OCI-LY7 (cell line): ENCODE measurements at regions not wholly inside any gene's neighbourhood (a gene's known extent, or its start where the extent isn't known, plus 50 kb on each side); places are given as distances from the start of the nearest gene placed in this dataset.

Experiments
- BruUV-seq: library from RNA; stranded (reverse); fragments of 400-500 nt; replicated peaks from 2 replicates; lab custom pipeline; 2021; lab: Mats Ljungman, UMichigan
- CTCF ChIA-PET: fragments of 300-600 bp; sonication (Branson Sonifier 250); formaldehyde crosslinking; loops from one replicate; lab custom pipeline; 2022; ENCODE audit warnings: antibody characterized with exemption; ENCODE audit not compliant: unreplicated experiment; lab: Charles Lee
- POLR2A ChIA-PET: fragments of 300-600 bp; sonication (Branson Sonifier 250); formaldehyde crosslinking; loops from one replicate; lab custom pipeline; 2022; ENCODE audit warnings: antibody characterized with exemption; lab: Charles Lee
- DNase-seq: peaks from one replicate; pipeline ENCODE4 v3.0.0-alpha.2; 2015; ENCODE audit warnings: low spot score
- H2AFZ ChIP-seq: fragments of 200-600 bp; sonication (generic), shearing (Covaris generic); 2 replicates; pipeline ENCODE4 v1.6.1; 2014; ENCODE audit warnings: mild to moderate bottlenecking, antibody characterized with exemption, low read length, moderate library complexity
- H3K27ac ChIP-seq: fragments of 200-600 bp; sonication (generic); 2 replicates; pipeline ENCODE4 v1.5.1; 2014; ENCODE audit warnings: mixed run types, low read depth, mild to moderate bottlenecking, moderate library complexity, low read length, inconsistent platforms; ENCODE audit not compliant: poor library complexity, severe bottlenecking
- H3K36me3 ChIP-seq: fragments of 200-600 bp; sonication (generic); 2 replicates; pipeline ENCODE4 v1.6.1; 2014; ENCODE audit warnings: mild to moderate bottlenecking, antibody characterized with exemption, low read length, moderate library complexity, mixed read lengths; ENCODE audit not compliant: insufficient read depth
- H3K4me1 ChIP-seq: fragments of 200-600 bp; sonication (generic); 2 replicates; pipeline ENCODE4 v1.5.1; 2014; ENCODE audit warnings: mild to moderate bottlenecking, low read length; ENCODE audit not compliant: insufficient read depth, poor library complexity, severe bottlenecking
- H3K4me2 ChIP-seq: fragments of 200-600 bp; sonication (generic); 2 replicates; pipeline ENCODE4 v1.6.1; 2014; ENCODE audit warnings: mild to moderate bottlenecking, low read length
- H3K4me3 ChIP-seq: fragments of 200-600 bp; sonication (generic); 2 replicates; pipeline ENCODE4 v1.5.1; 2014; ENCODE audit warnings: mild to moderate bottlenecking, low read depth, low read length; ENCODE audit not compliant: poor library complexity, severe bottlenecking
- H3K79me2 ChIP-seq: fragments of 200-600 bp; sonication (generic); 2 replicates; pipeline ENCODE4 v1.6.1; 2016; ENCODE audit warnings: low read depth, mild to moderate bottlenecking, low read length, moderate library complexity, mixed read lengths; ENCODE audit not compliant: insufficient read depth
- H3K9me2 ChIP-seq: fragments of 200-600 bp; sonication (generic); 2 replicates; pipeline ENCODE4 v1.6.1; 2016; ENCODE audit warnings: mild to moderate bottlenecking, low read length, mixed read lengths; ENCODE audit not compliant: insufficient read depth
- H3K9me3 ChIP-seq: fragments of 200-600 bp; sonication (generic); 2 replicates; pipeline ENCODE4 v1.6.1; 2014; ENCODE audit warnings: mild to moderate bottlenecking, mixed run types, low read length, mixed read lengths
- H4K20me1 ChIP-seq: fragments of 200-600 bp; sonication (generic); 2 replicates; pipeline ENCODE4 v1.6.1; 2014; ENCODE audit warnings: mild to moderate bottlenecking, antibody characterized with exemption, low read length, moderate library complexity, mixed read lengths; ENCODE audit not compliant: insufficient read depth
- EZH2phosphoT487 ChIP-seq: fragments of 200-600 bp; sonication (generic); IDR thresholded peaks from 2 replicates; pipeline ENCODE4 v1.6.1; 2018; ENCODE audit warnings: low read depth, borderline replicate concordance, mild to moderate bottlenecking, mixed run types, antibody characterized with exemption, low read length, moderate library complexity, mixed read lengths
- intact Hi-C: fragments of 100-400 bp; cut with micrococcal nuclease; formaldehyde crosslinking; loops from one replicate; pipeline ENCODE4 v1.10.0; 2022; ENCODE audit not compliant: unreplicated experiment
- TF ChIP-seq, protein P1 (sequence below): fragments of 200-600 bp; sonication (generic); conservative IDR thresholded peaks from 2 replicates; pipeline ENCODE4 v1.5.1; 2014; ENCODE audit warnings: mild to moderate bottlenecking, antibody characterized with exemption, low read length, moderate library complexity, mixed read lengths

DNA sequence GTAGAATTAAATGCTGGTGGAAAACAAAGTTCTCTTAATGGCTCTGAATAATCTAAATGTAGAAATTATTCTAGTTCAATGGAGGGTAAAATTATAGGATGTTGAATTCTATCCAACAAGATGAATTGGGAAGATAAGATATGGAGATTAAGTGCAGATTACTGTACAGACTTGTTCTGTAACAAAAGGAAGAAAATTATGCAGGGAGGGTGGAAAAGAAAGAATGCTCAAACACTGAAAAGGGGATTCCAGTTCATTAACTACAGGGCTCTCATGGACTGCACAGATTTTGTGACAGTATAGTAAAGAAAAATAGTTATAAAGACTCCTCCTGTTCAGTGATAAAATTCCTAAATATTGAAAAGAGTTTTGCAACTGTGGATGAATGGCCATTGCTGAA is 1794.0 kb upstream of the PCDH7 start:
- Histone ChIP-seq H3K4me2 (no peak overlapping the region), H2AFZ (no peak overlapping the region), H3K9me2 (no peaks in the 10 kb centered on the region), H3K4me3 (no peak overlapping the region), H3K79me2 (no peaks in the 10 kb centered on the region), H3K9me3 (no peaks in the 10 kb centered on the region), H4K20me1 (no peaks in the 10 kb centered on the region), H3K27ac (no peak overlapping the region), H3K4me1 (no peaks in the 10 kb centered on the region), H3K36me3 (no peaks in the 10 kb centered on the region)
- ChIA-PET POLR2A (no interaction called here), CTCF (no interaction called here)
- no TSS peak for BruUV-seq
- intact Hi-C loops: no loop called here
- TF ChIP-seq, protein P1, sequence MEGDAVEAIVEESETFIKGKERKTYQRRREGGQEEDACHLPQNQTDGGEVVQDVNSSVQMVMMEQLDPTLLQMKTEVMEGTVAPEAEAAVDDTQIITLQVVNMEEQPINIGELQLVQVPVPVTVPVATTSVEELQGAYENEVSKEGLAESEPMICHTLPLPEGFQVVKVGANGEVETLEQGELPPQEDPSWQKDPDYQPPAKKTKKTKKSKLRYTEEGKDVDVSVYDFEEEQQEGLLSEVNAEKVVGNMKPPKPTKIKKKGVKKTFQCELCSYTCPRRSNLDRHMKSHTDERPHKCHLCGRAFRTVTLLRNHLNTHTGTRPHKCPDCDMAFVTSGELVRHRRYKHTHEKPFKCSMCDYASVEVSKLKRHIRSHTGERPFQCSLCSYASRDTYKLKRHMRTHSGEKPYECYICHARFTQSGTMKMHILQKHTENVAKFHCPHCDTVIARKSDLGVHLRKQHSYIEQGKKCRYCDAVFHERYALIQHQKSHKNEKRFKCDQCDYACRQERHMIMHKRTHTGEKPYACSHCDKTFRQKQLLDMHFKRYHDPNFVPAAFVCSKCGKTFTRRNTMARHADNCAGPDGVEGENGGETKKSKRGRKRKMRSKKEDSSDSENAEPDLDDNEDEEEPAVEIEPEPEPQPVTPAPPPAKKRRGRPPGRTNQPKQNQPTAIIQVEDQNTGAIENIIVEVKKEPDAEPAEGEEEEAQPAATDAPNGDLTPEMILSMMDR: no peak
- no peak for TF ChIP-seq EZH2phosphoT487
- DNase-seq: no peak

DNA sequence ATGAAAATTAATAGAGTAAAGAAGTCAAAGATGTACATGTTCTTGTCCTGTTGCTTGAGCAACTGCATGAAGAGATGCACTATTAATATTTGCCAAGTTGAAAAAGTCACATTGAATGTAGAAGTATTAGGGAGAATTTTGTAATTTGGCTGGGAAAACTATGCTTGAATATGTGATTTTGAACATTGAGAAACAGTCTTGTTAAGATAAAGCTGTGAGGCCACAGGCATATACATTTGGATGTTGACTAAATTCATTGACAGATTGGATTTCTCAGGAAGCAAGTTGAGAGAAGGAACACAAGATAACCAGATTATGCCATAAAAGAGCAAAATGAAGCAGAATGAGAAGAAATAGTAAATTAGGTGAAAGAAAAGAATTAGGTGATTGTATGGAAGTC is 1777.5 kb upstream of the PCDH7 start:
- ChIA-PET CTCF (no interaction called here), POLR2A (no interaction called here)
- Histone ChIP-seq H3K79me2 (no peaks in the 10 kb centered on the region), H3K4me3 (no peak overlapping the region), H3K4me2 (no peak overlapping the region), H3K36me3 (no peaks in the 10 kb centered on the region), H2AFZ (no peak overlapping the region), H3K9me2 (no peaks in the 10 kb centered on the region), H4K20me1 (no peaks in the 10 kb centered on the region), H3K9me3 (no peaks in the 10 kb centered on the region), H3K27ac (no peak overlapping the region), H3K4me1 (no peaks in the 10 kb centered on the region)
- TF ChIP-seq EZH2phosphoT487: no peak
- TF ChIP-seq, protein P1: no peak
- intact Hi-C loops: no loop called here
- no peak for DNase-seq
- no TSS peak for BruUV-seq

DNA sequence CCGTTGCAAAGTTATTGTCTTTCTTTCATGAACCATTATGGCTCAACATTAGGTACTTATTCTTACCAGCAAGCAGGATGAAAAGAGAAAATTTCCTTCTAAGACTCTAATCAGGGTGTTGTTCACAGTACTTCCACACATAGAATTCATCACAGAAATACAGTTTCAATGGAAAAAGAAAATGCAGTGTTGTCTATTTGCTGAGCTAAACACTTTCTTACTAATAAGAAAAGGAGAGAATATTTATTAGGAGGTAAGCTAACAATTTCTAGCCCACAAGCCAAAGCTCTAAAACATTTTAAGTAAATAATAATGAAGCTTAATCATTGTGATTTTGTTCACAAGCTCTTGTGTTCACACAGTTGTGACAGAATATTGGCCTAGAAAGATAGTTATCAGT is 1772.8 kb upstream of the PCDH7 start:
- Histone ChIP-seq H3K4me1 (no peaks in the 10 kb centered on the region), H3K27ac (no peak overlapping the region), H2AFZ (no peak overlapping the region), H3K9me3 (no peaks in the 10 kb centered on the region), H3K79me2 (no peaks in the 10 kb centered on the region), H3K36me3 (no peaks in the 10 kb centered on the region), H3K9me2 (no peaks in the 10 kb centered on the region), H3K4me3 (no peak overlapping the region), H3K4me2 (no peak overlapping the region), H4K20me1 (no peaks in the 10 kb centered on the region)
- TF ChIP-seq EZH2phosphoT487: no peak
- TF ChIP-seq, protein P1: no peak
- CTCF ChIA-PET: no interaction called here
- intact Hi-C loops: no loop called here
- no peak for DNase-seq
- POLR2A ChIA-PET: interaction anchor here (0.7 kb wide), 1 partner anchor 1100 kb away, joined by 3 read pairs; no protein-coding TSS in a partner anchor
- BruUV-seq: no TSS peak
